OCI-LY3 (cell line): ENCODE measurements at regions not wholly inside any gene's neighbourhood (a gene's known extent, or its start where the extent isn't known, plus 50 kb on each side); places are given as distances from the start of the nearest gene placed in this dataset.

Experiments
- CTCF ChIP-seq: fragments of 200-600, 300-600 bp; sonication (generic); IDR thresholded peaks from 2 replicates; pipeline ENCODE4 v1.5.1; 2014; ENCODE audit warnings: antibody characterized with exemption, low read length, low read depth
- EZH2phosphoT487 ChIP-seq: fragments of 200-600 bp; shearing (Covaris generic); IDR thresholded peaks from 2 replicates; pipeline ENCODE4 v1.6.1; 2018; ENCODE audit warnings: antibody characterized with exemption, mixed run types, low read depth

GRCh38 chr7:97671571-97671970, 60.3 kb upstream of the TAC1 start:
- TF ChIP-seq EZH2phosphoT487: no peak
- TF ChIP-seq CTCF: no peak
